SH-SY5Y (cell line): ENCODE measurements at regions not wholly inside any gene's neighbourhood (a gene's known extent, or its start where the extent isn't known, plus 50 kb on each side); places are given as distances from the start of the nearest gene placed in this dataset.

Experiments
- GATA2 ChIP-seq: IDR thresholded peaks from 2 replicates; pipeline ENCODE4 v1.6.1; 2011; ENCODE audit warnings: mild to moderate bottlenecking, low read depth, low read length
- GATA3 ChIP-seq: IDR thresholded peaks from 2 replicates; pipeline ENCODE4 v1.6.1; 2011; ENCODE audit warnings: low read depth, mild to moderate bottlenecking, low read length, moderate library complexity

DNA sequence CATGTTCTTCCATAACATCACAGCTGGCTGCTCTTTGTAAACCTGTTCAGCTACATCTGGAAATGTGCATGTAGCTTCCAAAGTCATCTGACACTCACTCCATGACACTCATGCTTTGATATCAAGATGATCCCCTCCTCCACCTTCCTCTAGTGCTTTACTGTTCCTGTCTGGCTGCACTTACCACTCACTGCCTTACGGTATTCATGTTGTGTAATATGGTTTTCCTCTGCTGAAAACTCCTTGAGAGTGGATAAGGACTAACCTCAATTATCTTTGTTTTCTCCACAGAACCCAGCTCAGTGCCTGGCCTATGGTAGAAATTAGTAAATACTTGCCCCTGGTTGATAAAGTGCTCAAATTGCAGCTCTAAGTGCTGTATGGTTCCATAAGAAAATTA lies 483.9 kb downstream of the HTR7 start:
- no peak for TF ChIP-seq GATA2
- TF ChIP-seq GATA3, result no peak
